Cardiac fibroblast (primary cell): ENCODE measurements at regions not wholly inside any gene's neighbourhood (a gene's known extent, or its start where the extent isn't known, plus 50 kb on each side); places are given as distances from the start of the nearest gene placed in this dataset.
A peak's percentile ranks its signal among the peaks of the same experiment; 100 is the strongest.

Source experiments
- DNase-seq, 2 donors: peaks; one replicate each; pipeline versions ENCODE4 v3.0.0 to v3.0.0-alpha.2; 2010; ENCODE audit warnings: low read depth in 2 of 2
- H3K4me3 ChIP-seq, 2 donors: replicated peaks in 1 of 2; 1 replicate in 1 of 2; 2 replicates in 1 of 2; pipeline ENCODE4 v1.5.1; 2011; ENCODE audit warnings: low read depth in 2 of 2, low read length in 2 of 2, mild to moderate bottlenecking in 2 of 2, moderate library complexity in 1 of 2
- TF ChIP-seq, protein P1 (sequence below): IDR thresholded peaks from one replicate; pipeline ENCODE4 v1.5.1; 2011; ENCODE audit warnings: low read depth, mild to moderate bottlenecking, low read length, inconsistent platforms

DNA sequence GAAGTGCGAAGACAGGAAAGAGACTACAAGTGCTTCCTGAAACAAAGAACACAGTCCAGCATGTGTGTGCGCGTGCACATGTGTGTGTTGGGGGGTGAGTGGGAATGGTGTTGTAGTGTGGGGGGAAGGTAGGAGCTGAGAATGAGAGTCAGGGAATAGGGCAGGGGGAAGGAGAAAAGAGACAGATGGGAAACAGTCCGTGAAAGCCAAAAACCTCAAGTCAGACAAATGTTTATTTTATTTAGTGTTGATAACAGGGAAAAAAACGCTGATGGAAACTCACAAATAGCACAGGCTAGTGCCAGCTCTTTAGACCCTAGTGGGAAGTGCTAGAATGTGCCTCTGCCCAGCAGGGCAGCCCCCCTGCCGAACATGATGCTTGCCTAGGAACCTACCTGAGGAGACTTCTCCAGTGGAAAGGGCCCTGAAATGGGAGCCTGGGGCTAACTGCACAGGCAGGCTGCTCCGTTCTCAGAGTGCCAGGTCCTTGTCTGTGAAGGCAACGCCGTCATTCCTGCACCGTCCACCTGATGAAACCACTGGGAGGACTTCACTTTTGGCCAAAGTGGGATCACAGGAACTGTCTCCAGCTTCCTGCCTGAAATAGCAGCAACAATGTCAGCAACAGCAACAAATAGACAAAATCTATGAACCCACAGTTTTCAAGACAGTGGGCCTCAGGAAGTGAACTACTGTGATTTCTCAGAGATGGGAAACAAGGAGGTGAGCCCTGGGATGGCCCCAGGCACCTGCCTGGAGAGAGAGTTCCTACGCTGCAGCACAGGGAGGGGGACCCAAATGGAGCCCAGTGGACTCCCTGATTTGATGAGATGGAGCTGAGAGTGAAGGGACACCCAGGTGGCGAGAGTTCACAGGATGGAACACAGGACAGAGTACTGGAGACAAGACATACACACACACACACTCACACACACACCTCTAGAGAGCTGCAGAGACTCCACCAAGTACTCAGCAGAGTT lies 379.7 kb downstream of the RPS24 start:
- no peak for DNase-seq
- TF ChIP-seq, protein P1, sequence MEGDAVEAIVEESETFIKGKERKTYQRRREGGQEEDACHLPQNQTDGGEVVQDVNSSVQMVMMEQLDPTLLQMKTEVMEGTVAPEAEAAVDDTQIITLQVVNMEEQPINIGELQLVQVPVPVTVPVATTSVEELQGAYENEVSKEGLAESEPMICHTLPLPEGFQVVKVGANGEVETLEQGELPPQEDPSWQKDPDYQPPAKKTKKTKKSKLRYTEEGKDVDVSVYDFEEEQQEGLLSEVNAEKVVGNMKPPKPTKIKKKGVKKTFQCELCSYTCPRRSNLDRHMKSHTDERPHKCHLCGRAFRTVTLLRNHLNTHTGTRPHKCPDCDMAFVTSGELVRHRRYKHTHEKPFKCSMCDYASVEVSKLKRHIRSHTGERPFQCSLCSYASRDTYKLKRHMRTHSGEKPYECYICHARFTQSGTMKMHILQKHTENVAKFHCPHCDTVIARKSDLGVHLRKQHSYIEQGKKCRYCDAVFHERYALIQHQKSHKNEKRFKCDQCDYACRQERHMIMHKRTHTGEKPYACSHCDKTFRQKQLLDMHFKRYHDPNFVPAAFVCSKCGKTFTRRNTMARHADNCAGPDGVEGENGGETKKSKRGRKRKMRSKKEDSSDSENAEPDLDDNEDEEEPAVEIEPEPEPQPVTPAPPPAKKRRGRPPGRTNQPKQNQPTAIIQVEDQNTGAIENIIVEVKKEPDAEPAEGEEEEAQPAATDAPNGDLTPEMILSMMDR: no peak
- no peak overlapping the region for H3K4me3 ChIP-seq

DNA sequence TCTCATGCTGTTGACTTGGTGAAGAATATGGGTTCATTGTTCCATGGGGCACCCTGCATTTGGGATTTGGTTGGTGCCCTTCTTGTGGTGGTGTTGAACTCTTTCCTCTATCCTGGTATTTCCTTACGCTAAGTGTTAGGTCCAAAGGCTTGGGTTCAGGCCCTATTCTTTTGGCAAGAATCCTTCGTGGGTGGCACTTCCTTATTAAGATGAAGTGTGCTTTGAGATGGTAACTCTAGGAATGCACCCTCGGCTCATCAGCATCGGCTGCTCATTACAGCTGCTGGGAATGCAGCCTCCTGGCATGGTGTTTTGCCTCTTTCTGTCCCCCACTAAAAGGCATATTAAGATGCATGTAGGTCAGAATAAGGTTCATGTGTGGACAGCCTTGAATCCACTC lies 380.7 kb downstream of the RPS24 start:
- TF ChIP-seq, protein P1: no peak
- H3K4me3 ChIP-seq: no peak overlapping the region
- DNase-seq: no peak

DNA sequence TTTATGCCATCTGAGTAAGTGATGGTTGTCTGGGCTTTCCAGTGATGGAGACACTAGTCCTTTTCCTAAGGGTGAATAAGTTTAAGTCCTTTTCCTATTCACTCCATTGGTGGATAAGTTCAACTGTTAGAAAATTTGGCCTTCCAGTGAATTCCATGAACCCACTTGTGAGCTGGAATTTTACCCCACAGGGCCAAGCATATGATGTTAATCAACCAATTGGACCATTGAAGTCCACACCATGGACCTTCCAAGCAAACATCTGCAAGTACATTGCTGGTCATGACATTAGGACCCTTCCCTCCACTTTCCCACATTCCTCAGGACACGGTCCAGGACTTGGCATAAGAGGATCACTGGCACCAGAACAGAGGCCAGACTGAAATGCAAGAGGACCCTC lies 381.4 kb downstream of the RPS24 start:
- TF ChIP-seq, protein P1: no peak
- no peak for DNase-seq
- no peak overlapping the region for H3K4me3 ChIP-seq

DNA sequence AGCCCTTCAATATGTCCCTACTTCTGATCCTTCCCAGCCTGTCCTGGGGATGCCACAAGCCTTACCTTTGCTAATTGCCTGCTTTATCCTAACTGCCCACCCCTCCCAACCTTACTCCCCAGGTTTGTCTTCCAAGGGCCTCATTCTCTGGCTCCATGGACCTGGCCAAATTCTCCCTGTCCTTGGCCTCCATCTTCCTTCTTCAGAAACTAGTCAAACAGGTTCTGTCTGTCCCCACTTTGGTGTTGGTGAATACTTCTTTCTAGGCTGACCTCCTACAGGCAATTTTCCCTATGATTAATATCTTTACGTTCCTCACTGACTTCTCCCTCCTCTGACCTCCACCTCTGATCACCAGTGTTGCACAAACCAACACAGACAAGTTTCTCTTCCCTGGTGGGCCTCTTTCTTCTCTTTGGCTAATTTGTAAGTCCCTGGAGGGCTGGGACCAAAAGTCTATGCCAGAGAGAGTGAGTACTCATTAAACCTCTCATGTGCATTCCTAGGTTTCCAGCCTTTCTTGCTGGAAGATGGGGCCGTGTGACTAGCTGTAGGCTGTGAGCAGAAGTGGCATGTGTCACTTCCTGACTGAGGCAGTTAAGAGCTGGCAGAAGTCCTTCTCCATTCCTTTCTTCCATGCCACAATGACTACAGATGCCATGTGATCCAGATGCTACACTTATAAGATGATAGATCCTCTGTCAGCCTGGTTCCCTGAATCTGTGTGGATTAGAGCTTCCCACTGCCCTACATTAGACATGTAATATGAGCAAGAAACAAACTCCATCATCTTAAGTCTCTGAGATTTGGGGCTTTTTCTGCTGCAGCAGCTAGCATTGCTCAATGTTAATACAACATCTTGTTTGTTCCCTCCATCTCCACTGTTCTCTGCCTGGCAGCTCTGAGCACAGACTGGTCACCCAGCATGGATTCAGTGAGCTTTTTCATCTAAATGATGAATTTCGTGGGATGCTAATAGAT lies 382.7 kb downstream of the RPS24 start:
- no peak overlapping the region for H3K4me3 ChIP-seq
- DNase-seq: peak; percentile 30 to 48
- TF ChIP-seq, protein P1: no peak

DNA sequence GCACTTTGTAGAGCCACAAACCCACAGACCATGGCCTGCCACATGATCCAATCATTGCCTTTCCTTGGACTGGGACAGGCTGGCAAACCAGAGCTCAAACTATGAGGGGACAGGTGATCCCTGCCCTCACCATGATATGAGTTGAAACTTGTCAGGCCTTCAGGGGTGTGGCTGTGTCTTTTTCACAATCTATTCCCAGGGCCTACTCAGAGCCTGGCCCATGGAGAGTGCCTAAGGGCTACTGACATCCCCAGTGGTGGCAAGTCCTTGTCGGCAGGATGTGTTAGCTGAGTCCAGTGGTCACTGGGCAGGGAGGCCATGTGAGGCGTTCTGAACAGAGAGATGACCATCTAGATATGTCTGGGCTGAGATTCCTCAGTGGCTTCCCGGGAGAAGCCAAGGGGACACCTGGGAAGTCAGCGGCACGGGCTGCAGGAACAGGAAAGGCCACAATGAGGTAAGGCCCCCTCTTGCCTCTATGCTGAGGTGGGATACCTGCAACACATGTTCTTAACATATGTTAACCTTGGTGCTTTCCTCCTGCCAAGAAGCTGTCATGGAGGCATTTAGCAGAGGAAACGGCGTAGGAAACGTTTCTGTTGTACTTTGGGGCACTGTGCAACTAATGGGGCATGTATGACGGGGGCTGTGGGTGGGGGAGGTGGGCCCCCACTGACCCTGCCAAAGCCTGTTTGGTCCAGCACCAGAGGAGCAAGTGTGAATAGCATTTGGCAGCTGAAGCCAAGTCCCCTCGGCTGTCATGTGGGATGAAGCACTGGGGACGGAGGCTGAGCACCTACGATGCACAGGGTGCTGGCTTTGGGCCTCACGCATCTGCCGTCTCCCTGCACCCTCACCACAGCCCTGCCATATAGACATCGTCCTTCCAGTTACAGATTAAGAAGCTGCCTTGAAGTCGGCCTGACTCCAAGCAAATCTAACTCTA lies 384.0 kb downstream of the RPS24 start:
- no peak for DNase-seq
- TF ChIP-seq, protein P1: no peak
- no peak overlapping the region for H3K4me3 ChIP-seq
